Trophoblast cell (in vitro differentiated cells and primary cell): ENCODE measurements at regions not wholly inside any gene's neighbourhood (a gene's known extent, or its start where the extent isn't known, plus 50 kb on each side); places are given as distances from the start of the nearest gene placed in this dataset.
"Not testable (repeated sequence)": the region's sequence is repeated elsewhere in the genome, so short reads cannot be mapped to it uniquely, and the experiment has no call there.

Experiments
- DNase-seq, 2 donors: peaks; one replicate each; pipeline ENCODE4 v3.0.0-alpha.2; 2016
- H2AFZ ChIP-seq: 2 replicates; pipeline ENCODE4 v1.6.1; 2013; ENCODE audit warnings: low read length, moderate library complexity, mild to moderate bottlenecking; ENCODE audit not compliant: insufficient read depth, poor library complexity
- H2AK5ac ChIP-seq: 2 replicates; pipeline ENCODE4 v1.6.1; 2013; ENCODE audit warnings: mild to moderate bottlenecking, low read length
- H2BK120ac ChIP-seq: 2 replicates; pipeline ENCODE4 v1.6.1; 2013; ENCODE audit warnings: low read length, mild to moderate bottlenecking, moderate library complexity; ENCODE audit not compliant: insufficient read depth, poor library complexity
- H2BK12ac ChIP-seq: 2 replicates; pipeline ENCODE4 v1.6.1; 2013; ENCODE audit warnings: mild to moderate bottlenecking, low read length, moderate library complexity
- H2BK5ac ChIP-seq: 2 replicates; pipeline ENCODE4 v1.6.1; 2013; ENCODE audit warnings: low read length, low read depth, moderate library complexity, mild to moderate bottlenecking; ENCODE audit not compliant: poor library complexity
- H3K14ac ChIP-seq: 2 replicates; pipeline ENCODE4 v1.6.1; 2013; ENCODE audit warnings: mild to moderate bottlenecking, low read length
- H3K18ac ChIP-seq: 2 replicates; pipeline ENCODE4 v1.6.1; 2013; ENCODE audit warnings: mild to moderate bottlenecking, low read length
- H3K23ac ChIP-seq: 2 replicates; pipeline ENCODE4 v1.6.1; 2013; ENCODE audit warnings: low read length
- H3K27ac ChIP-seq: 2 replicates; pipeline ENCODE4 v1.5.1; 2013; ENCODE audit warnings: low read depth, mild to moderate bottlenecking, inconsistent platforms, low read length, moderate library complexity
- H3K27me3 ChIP-seq: 2 replicates; pipeline ENCODE4 v1.6.1; 2013; ENCODE audit warnings: inconsistent platforms, mild to moderate bottlenecking, low read length, moderate library complexity; ENCODE audit not compliant: insufficient read depth
- H3K36me3 ChIP-seq, 2 experiments: 1 replicate in 1 of 2; 2 replicates in 1 of 2; pipeline ENCODE4 v1.6.1; 2013; ENCODE audit warnings: low read length in 2 of 2, mild to moderate bottlenecking in 2 of 2, moderate library complexity in 1 of 2; ENCODE audit not compliant: insufficient read depth in 2 of 2, control insufficient read depth in 1 of 2
- H3K4ac ChIP-seq: 2 replicates; pipeline ENCODE4 v1.6.1; 2013; ENCODE audit warnings: low read depth, mild to moderate bottlenecking, low read length, moderate library complexity
- H3K4me1 ChIP-seq, 2 experiments: 1 replicate in 1 of 2; 2 replicates in 1 of 2; pipeline ENCODE4 v1.6.1; 2013; ENCODE audit warnings: low read length in 2 of 2, mild to moderate bottlenecking in 2 of 2, moderate library complexity in 1 of 2; ENCODE audit not compliant: insufficient read depth in 2 of 2, control insufficient read depth in 1 of 2
- H3K4me2 ChIP-seq: 2 replicates; pipeline ENCODE4 v1.6.1; 2013; ENCODE audit warnings: inconsistent platforms, mild to moderate bottlenecking, low read length, moderate library complexity
- H3K4me3 ChIP-seq: 2 replicates; pipeline ENCODE4 v1.5.1; 2013; ENCODE audit warnings: mild to moderate bottlenecking, low read depth, low read length, inconsistent platforms
- H3K79me1 ChIP-seq: one replicate; pipeline ENCODE4 v1.6.1; 2013; ENCODE audit warnings: low read length
- H3K79me2 ChIP-seq: 2 replicates; pipeline ENCODE4 v1.6.1; 2013; ENCODE audit warnings: low read length, mild to moderate bottlenecking; ENCODE audit not compliant: control insufficient read depth, insufficient read depth, poor library complexity
- H3K9ac ChIP-seq: 2 replicates; pipeline ENCODE4 v1.6.1; 2013; ENCODE audit warnings: mild to moderate bottlenecking, low read length
- H3K9me3 ChIP-seq: 2 replicates; pipeline ENCODE4 v1.6.1; 2013; ENCODE audit warnings: low read depth, mild to moderate bottlenecking, control low read depth, inconsistent platforms, low read length; ENCODE audit not compliant: insufficient read depth
- H4K12ac ChIP-seq: 2 replicates; pipeline ENCODE4 v1.6.1; 2013; ENCODE audit warnings: low read depth, mild to moderate bottlenecking, low read length, moderate library complexity
- H4K8ac ChIP-seq: 2 replicates; pipeline ENCODE4 v1.6.1; 2013; ENCODE audit warnings: low read depth, mild to moderate bottlenecking, low read length, moderate library complexity
- H4K91ac ChIP-seq: one replicate; pipeline ENCODE4 v1.6.1; 2013; ENCODE audit warnings: low read depth, mild to moderate bottlenecking, low read length, moderate library complexity
- WGBS: extraction: QIAGEN DNeasy Blood & Tissue Kit; methylation state at CpG from one replicate; pipeline ENCODE4 v1.1.7; 2013; ENCODE audit warnings: missing lambda C conversion rate; ENCODE audit not compliant: insufficient read length, insufficient coverage; ENCODE audit errors: extremely low coverage; 5-methylcytosine and 5-hydroxymethylcytosine counted together

DNA sequence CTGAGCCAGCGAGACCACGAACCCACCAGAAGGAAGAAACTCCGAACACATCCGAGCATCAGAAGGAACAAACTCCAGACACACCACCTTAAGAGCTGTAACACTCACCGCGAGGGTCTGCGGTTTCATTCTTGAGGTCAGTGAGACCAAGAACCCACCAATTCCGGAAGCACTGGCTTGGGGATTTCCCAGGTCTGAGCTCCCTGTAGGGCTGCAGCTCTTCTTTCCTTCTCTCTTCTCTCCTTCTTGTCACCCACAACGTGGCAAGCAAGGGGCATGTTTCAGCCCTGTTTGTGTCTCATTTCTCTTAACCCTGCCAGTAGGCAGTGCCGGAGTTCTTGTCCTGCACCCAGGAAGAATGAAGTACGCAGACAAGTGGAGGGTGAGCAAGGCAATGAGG lies 713.0 kb downstream of the CDH9 start:
- not testable (repeated sequence) for H4K91ac ChIP-seq, H3K27me3 ChIP-seq, H3K23ac ChIP-seq, H3K36me3 ChIP-seq, H3K18ac ChIP-seq, H3K9me3 ChIP-seq, H3K27ac ChIP-seq, H3K4me2 ChIP-seq, H2BK120ac ChIP-seq, H4K12ac ChIP-seq, H3K4me1 ChIP-seq, H2AFZ ChIP-seq, DNase-seq, H3K79me1 ChIP-seq, H3K14ac ChIP-seq, H2AK5ac ChIP-seq, H3K9ac ChIP-seq, H2BK5ac ChIP-seq, H3K79me2 ChIP-seq, H3K4ac ChIP-seq, H2BK12ac ChIP-seq, H3K4me3 ChIP-seq, H4K8ac ChIP-seq
- no CpG with 5 or more reads among the region's 11 CpGs for WGBS

DNA sequence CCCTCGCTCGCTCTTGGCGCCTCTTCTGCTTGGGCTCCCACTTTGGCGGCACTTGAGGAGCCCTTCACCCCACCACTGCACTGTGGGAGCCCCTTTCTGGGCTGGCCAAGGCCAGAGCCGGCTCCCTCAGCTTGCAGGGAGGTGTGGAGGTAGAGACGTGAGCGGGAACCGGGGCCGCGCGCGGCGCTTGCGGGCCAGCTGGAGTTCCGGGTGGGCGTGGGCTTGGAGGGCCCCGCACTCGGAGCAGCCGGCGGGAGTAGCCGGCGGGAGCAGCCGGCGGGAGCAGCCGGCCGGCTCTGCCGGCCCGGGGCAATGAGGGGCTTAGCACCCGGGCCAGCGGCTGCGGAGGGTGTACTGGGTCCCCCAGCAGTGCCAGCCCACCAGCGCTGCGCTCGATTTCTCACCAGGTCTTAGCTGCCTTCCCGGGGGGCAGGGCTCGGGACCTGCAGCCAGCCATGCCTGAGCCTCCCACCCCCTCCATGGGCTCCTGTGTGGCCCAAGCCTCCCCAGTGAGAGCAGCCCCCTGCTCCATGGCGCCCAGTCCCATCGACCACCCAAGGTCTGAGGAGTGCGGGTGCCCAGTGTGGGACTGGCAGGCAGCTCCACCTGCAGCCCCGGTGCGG lies 714.0 kb downstream of the CDH9 start:
- not testable (repeated sequence) for H3K18ac ChIP-seq

DNA sequence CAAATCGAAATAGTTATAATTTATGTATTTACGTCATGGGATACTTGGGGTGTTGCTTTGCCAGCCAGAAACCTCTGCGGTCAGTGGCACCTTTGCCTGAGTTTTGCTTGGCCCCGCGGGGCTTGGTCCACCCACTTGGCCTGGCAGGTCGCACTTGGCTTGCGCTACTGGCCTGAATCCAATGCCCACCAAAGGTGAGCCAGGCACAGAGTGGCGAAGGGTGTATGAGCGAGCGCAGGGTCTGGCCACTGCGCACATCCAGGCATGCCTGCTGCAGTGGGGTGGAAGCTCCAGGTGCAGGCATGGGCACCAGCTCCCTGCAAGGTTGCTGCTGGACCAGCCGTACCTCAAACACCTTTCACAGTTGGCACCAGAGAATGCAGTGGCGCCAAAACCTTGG lies 714.6 kb downstream of the CDH9 start:
- H3K4me1 ChIP-seq = no peaks in the 10 kb centered on the region
- no peak overlapping the region for H2BK5ac ChIP-seq
- H3K14ac ChIP-seq = no peak overlapping the region
- H3K23ac ChIP-seq = no peak overlapping the region
- H3K36me3 ChIP-seq = no peaks in the 10 kb centered on the region
- H2BK120ac ChIP-seq = no peak overlapping the region
- H3K4me3 ChIP-seq = peak overlapping the region; percentile 53
- no peak overlapping the region for H2AK5ac ChIP-seq
- H4K8ac ChIP-seq = no peak overlapping the region
- no peak overlapping the region for H3K4me2 ChIP-seq
- H3K79me2 ChIP-seq = no peaks in the 10 kb centered on the region
- H3K27me3 ChIP-seq = no peaks in the 10 kb centered on the region
- no peak overlapping the region for H4K91ac ChIP-seq
- no peak overlapping the region for H4K12ac ChIP-seq
- no peaks in the 10 kb centered on the region for H3K79me1 ChIP-seq
- no peak overlapping the region for H3K27ac ChIP-seq
- no peak overlapping the region for H2BK12ac ChIP-seq
- peaks cover 2% of the 10 kb centered on the region for H3K9me3 ChIP-seq
- peak overlapping the region; percentile 69 for H3K9ac ChIP-seq
- DNase-seq = no peak
- H3K4ac ChIP-seq = no peak overlapping the region
- no peak overlapping the region for H3K18ac ChIP-seq
- no CpG with 5 or more reads among the region's 13 CpGs for WGBS
- no peak overlapping the region for H2AFZ ChIP-seq

More for the DNA sequence above, 714.0 kb downstream of the CDH9 start:
- H2AK5ac ChIP-seq, H4K91ac ChIP-seq, H3K27ac ChIP-seq, H3K14ac ChIP-seq, H3K79me1 ChIP-seq, DNase-seq, H2AFZ ChIP-seq, H3K27me3 ChIP-seq, H4K8ac ChIP-seq, H4K12ac ChIP-seq, H3K9ac ChIP-seq, H3K79me2 ChIP-seq, H3K4me3 ChIP-seq, H3K4ac ChIP-seq, H2BK12ac ChIP-seq, H3K23ac ChIP-seq, H3K36me3 ChIP-seq, H3K9me3 ChIP-seq, H2BK5ac ChIP-seq, H3K4me2 ChIP-seq, H2BK120ac ChIP-seq, H3K4me1 ChIP-seq: not testable (repeated sequence)
- WGBS = no CpG with 5 or more reads among the region's 41 CpGs

DNA sequence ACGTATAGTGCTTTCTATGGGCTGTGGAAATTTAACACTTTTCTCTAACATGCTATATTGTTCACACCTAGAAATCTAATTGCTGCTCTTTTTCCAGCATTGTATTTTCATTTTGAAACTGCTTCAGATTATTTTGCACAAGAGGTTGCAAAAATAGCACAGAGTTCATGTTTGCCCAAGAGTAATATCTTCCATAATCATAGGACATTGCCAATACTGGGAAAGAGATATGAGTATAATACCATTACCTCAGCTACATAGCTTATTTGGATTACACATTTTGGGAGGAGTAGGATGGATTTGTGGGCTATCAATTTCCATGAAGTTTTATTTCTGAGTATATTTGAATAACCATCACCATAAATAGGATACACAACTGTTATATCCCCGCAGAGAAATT lies 717.1 kb downstream of the CDH9 start:
- H3K27ac ChIP-seq = no peak overlapping the region
- no peak overlapping the region for H3K14ac ChIP-seq
- H3K4ac ChIP-seq = no peak overlapping the region
- no peak overlapping the region for H4K8ac ChIP-seq
- H3K79me1 ChIP-seq = no peaks in the 10 kb centered on the region
- H2BK12ac ChIP-seq = no peak overlapping the region
- no peak overlapping the region for H2BK120ac ChIP-seq
- no peak overlapping the region for H4K91ac ChIP-seq
- no CpG with 5 or more reads among the region's 2 CpGs for WGBS
- H3K4me1 ChIP-seq = no peaks in the 10 kb centered on the region
- no peaks in the 10 kb centered on the region for H3K27me3 ChIP-seq
- no peak overlapping the region for H2AK5ac ChIP-seq
- H2BK5ac ChIP-seq = no peak overlapping the region
- H4K12ac ChIP-seq = no peak overlapping the region
- H3K4me2 ChIP-seq = no peak overlapping the region
- no peak overlapping the region for H3K18ac ChIP-seq
- H3K4me3 ChIP-seq = no peak overlapping the region
- H3K23ac ChIP-seq = no peak overlapping the region
- no peak overlapping the region for H2AFZ ChIP-seq
- no peak for DNase-seq
- H3K9ac ChIP-seq = no peak overlapping the region
- H3K9me3 ChIP-seq = peaks cover 2% of the 10 kb centered on the region
- H3K79me2 ChIP-seq = no peaks in the 10 kb centered on the region
- no peaks in the 10 kb centered on the region for H3K36me3 ChIP-seq
